ENCODE measurements at regions not wholly inside any gene's neighbourhood (a gene's known extent, or its start where the extent isn't known, plus 50 kb on each side); places are given as distances from the start of the nearest gene placed in this dataset.

DNA sequence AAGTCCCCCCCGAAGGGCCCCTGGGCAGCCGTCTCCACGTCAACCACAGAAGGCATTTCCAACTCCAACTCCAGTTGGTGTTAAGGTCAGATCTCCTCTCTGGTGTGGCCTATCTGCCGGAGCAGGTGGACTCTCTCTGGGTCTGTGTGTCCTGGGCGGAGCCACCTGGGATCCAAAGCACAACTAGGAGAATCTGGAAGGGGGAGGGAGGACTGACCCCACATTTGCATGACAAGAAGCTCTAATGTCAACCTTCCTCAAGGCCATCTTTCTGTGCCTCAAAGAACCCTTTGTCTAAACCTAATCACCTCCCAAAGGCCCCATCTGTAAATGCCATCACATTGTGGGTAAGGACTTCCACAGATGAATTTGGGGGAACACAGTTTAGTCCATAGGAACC is 381.5 kb downstream of the UQCRFS1 start:
- Mint-ChIP-seq H3K4me1 (ENCODE audit: low read depth, unreplicated experiment) (no peaks in the 10 kb centered on the region), H3K9me3 (ENCODE audit: low read depth, unreplicated experiment) (no peaks in the 10 kb centered on the region), H3K27me3 (ENCODE audit: unreplicated experiment) (peaks cover 46% of the 10 kb centered on the region), H3K36me3 (ENCODE audit: insufficient read depth, unreplicated experiment) (no peaks in the 10 kb centered on the region), H3K4me3 (ENCODE audit: low read depth, unreplicated experiment) (no peak overlapping the region), H3K27ac (ENCODE audit: unreplicated experiment) (no peak overlapping the region)
- TF ChIP-seq CTCF (IDR thresholded peaks at IDR 0.05; ENCODE audit: unreplicated experiment), result no peak
- intact Hi-C loops (cut with micrococcal nuclease; ENCODE audit: unreplicated experiment), result no loop called here
- CTCF ChIA-PET, result no interaction called here
- no TSS peak for BruUV-seq (replicated peaks)
- no peak for DNase-seq

DNA sequence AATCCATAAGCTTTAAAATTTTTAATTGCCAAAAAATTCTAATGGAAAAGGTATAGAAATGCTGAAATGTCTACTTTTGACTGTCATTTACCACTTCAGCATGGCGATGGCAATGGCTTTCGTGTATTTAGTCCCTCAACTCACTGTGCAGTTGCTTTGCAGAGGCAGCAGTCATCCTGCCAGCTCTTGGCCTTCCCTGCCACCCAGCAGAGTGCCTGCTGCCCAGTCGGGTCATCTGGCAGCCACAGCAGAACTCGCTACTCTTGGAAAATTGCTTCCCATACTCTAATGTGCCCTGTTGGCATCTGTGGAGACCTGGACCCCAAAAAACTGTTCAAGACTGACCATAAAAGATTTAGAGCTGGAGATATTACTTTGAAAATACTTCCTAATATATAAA is 383.2 kb downstream of the UQCRFS1 start:
- Mint-ChIP-seq H3K36me3 (ENCODE audit: insufficient read depth, unreplicated experiment) (no peaks in the 10 kb centered on the region), H3K4me1 (ENCODE audit: low read depth, unreplicated experiment) (no peaks in the 10 kb centered on the region), H3K9me3 (ENCODE audit: low read depth, unreplicated experiment) (no peaks in the 10 kb centered on the region), H3K27me3 (ENCODE audit: unreplicated experiment) (peaks cover 29% of the 10 kb centered on the region), H3K27ac (ENCODE audit: unreplicated experiment) (no peak overlapping the region), H3K4me3 (ENCODE audit: low read depth, unreplicated experiment) (no peak overlapping the region)
- intact Hi-C loops (cut with micrococcal nuclease; ENCODE audit: unreplicated experiment), result no loop called here
- DNase-seq, result no peak
- BruUV-seq (replicated peaks), result no TSS peak
- no peak for TF ChIP-seq CTCF (IDR thresholded peaks at IDR 0.05; ENCODE audit: unreplicated experiment)
- CTCF ChIA-PET, result no interaction called here

DNA sequence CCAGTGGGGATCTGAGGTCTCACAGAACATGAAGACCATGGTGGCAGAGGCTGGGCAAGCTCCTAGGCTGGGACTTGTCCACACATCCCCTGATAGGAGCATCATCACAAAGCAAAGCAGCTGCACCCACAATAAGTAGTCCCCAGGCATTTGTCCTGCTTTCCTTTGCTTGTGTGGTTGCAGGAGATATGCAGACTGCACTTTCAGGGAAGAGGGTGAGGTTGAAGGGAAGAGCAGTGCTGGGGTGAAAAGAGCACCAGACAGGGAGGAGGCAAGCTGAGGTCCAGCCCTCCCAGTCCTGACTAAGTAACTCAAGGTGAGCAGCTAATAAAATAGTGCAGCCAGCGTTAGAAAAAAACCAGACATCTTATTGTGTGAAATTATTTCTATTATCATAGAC is 383.6 kb downstream of the UQCRFS1 start:
- Mint-ChIP-seq H3K27me3 (ENCODE audit: unreplicated experiment) (peaks cover 25% of the 10 kb centered on the region), H3K4me3 (ENCODE audit: low read depth, unreplicated experiment) (no peak overlapping the region), H3K36me3 (ENCODE audit: insufficient read depth, unreplicated experiment) (no peaks in the 10 kb centered on the region), H3K4me1 (ENCODE audit: low read depth, unreplicated experiment) (no peaks in the 10 kb centered on the region), H3K27ac (ENCODE audit: unreplicated experiment) (no peak overlapping the region), H3K9me3 (ENCODE audit: low read depth, unreplicated experiment) (peaks cover 3% of the 10 kb centered on the region)
- no peak for TF ChIP-seq CTCF (IDR thresholded peaks at IDR 0.05; ENCODE audit: unreplicated experiment)
- no TSS peak for BruUV-seq (replicated peaks)
- CTCF ChIA-PET, result no interaction called here
- no peak for DNase-seq
- intact Hi-C loops (cut with micrococcal nuclease; ENCODE audit: unreplicated experiment), result no loop called here

- CTCF ChIA-PET, result no interaction called here
- no peak for TF ChIP-seq CTCF (IDR thresholded peaks at IDR 0.05; ENCODE audit: unreplicated experiment)
- H3K4me3 Mint-ChIP-seq (ENCODE audit: low read depth, unreplicated experiment), result no peak overlapping the region
- no peak overlapping the region for H3K27ac Mint-ChIP-seq (ENCODE audit: unreplicated experiment)
- H3K4me1 Mint-ChIP-seq (ENCODE audit: low read depth, unreplicated experiment), result no peaks in the 10 kb centered on the region
- no peak for DNase-seq
- peaks cover 5% of the 10 kb centered on the region for H3K9me3 Mint-ChIP-seq (ENCODE audit: low read depth, unreplicated experiment)
- BruUV-seq (replicated peaks), result no TSS peak
- intact Hi-C loops (cut with micrococcal nuclease; ENCODE audit: unreplicated experiment), result no loop called here
- peaks cover 29% of the 10 kb centered on the region for H3K27me3 Mint-ChIP-seq (ENCODE audit: unreplicated experiment)
- no peaks in the 10 kb centered on the region for H3K36me3 Mint-ChIP-seq (ENCODE audit: insufficient read depth, unreplicated experiment)
Measured at GRCh38 chr19:28828276-28828870, 384.6 kb downstream of the UQCRFS1 start.

Measured in Calu3 (cell line).